ENCODE measurements at regions not wholly inside any gene's neighbourhood (a gene's known extent, or its start where the extent isn't known, plus 50 kb on each side); places are given as distances from the start of the nearest gene placed in this dataset.
A peak's percentile ranks its signal among the peaks of the same experiment; 100 is the strongest.

DNA sequence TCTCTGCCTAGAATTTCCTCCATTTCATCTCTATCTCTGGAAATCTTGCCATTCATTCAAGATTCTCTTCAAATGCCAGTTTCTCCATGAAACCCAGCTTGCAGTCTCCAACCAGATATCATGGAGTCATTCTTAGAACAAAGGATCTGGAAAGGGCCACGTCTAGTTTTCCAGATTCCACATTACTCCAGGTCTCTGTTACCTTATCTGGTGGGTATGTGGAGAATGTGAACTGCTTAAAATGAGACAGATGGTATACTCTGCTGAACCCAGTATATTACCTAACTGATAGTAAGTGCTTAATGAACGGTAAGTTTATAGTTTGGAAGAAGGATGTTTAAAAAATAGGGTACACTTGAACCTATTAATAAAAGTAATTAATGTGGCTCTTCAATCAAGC is 52.3 kb upstream of the ZSWIM6 start:
- TF ChIP-seq, protein P1, sequence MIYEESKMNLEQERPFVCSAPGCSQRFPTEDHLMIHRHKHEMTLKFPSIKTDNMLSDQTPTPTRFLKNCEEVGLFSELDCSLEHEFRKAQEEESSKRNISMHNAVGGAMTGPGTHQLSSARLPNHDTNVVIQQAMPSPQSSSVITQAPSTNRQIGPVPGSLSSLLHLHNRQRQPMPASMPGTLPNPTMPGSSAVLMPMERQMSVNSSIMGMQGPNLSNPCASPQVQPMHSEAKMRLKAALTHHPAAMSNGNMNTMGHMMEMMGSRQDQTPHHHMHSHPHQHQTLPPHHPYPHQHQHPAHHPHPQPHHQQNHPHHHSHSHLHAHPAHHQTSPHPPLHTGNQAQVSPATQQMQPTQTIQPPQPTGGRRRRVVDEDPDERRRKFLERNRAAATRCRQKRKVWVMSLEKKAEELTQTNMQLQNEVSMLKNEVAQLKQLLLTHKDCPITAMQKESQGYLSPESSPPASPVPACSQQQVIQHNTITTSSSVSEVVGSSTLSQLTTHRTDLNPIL (CRISPR knock-in tag; IDR thresholded peaks at IDR 0.05; ENCODE audit: low read depth), result no peak
- TF ChIP-seq ARNTL (CRISPR knock-in tag; IDR thresholded peaks at IDR 0.05; ENCODE audit: borderline replicate concordance, low read depth) (no peak), GLIS3 (CRISPR knock-in tag; IDR thresholded peaks at IDR 0.05) (no peak), ISL1 (CRISPR knock-in tag; IDR thresholded peaks at IDR 0.05) (peak; percentile 35; the same call in 1 of the 2 replicates), OSR1 (CRISPR knock-in tag; IDR thresholded peaks at IDR 0.05) (no peak), TOX (CRISPR knock-in tag; IDR thresholded peaks at IDR 0.05; ENCODE audit: borderline replicate concordance) (no peak), SNAI2 (CRISPR knock-in tag; IDR thresholded peaks at IDR 0.05) (no peak), ZFP30 (CRISPR knock-in tag; IDR thresholded peaks at IDR 0.05) (no peak)
- TF ChIP-seq, protein P2, sequence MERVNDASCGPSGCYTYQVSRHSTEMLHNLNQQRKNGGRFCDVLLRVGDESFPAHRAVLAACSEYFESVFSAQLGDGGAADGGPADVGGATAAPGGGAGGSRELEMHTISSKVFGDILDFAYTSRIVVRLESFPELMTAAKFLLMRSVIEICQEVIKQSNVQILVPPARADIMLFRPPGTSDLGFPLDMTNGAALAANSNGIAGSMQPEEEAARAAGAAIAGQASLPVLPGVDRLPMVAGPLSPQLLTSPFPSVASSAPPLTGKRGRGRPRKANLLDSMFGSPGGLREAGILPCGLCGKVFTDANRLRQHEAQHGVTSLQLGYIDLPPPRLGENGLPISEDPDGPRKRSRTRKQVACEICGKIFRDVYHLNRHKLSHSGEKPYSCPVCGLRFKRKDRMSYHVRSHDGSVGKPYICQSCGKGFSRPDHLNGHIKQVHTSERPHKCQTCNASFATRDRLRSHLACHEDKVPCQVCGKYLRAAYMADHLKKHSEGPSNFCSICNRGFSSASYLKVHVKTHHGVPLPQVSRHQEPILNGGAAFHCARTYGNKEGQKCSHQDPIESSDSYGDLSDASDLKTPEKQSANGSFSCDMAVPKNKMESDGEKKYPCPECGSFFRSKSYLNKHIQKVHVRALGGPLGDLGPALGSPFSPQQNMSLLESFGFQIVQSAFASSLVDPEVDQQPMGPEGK (CRISPR knock-in tag; IDR thresholded peaks at IDR 0.05; ENCODE audit: borderline replicate concordance), result no peak
- TF ChIP-seq, protein P3, sequence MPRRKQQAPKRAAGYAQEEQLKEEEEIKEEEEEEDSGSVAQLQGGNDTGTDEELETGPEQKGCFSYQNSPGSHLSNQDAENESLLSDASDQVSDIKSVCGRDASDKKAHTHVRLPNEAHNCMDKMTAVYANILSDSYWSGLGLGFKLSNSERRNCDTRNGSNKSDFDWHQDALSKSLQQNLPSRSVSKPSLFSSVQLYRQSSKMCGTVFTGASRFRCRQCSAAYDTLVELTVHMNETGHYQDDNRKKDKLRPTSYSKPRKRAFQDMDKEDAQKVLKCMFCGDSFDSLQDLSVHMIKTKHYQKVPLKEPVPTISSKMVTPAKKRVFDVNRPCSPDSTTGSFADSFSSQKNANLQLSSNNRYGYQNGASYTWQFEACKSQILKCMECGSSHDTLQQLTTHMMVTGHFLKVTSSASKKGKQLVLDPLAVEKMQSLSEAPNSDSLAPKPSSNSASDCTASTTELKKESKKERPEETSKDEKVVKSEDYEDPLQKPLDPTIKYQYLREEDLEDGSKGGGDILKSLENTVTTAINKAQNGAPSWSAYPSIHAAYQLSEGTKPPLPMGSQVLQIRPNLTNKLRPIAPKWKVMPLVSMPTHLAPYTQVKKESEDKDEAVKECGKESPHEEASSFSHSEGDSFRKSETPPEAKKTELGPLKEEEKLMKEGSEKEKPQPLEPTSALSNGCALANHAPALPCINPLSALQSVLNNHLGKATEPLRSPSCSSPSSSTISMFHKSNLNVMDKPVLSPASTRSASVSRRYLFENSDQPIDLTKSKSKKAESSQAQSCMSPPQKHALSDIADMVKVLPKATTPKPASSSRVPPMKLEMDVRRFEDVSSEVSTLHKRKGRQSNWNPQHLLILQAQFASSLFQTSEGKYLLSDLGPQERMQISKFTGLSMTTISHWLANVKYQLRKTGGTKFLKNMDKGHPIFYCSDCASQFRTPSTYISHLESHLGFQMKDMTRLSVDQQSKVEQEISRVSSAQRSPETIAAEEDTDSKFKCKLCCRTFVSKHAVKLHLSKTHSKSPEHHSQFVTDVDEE (CRISPR knock-in tag; IDR thresholded peaks at IDR 0.05), result no peak

All from SK-N-SH treated with all-trans-retinoic acid at 6 μM for 48 hours (cell line).